SKM-1 (cell line): ENCODE measurements at regions not wholly inside any gene's neighbourhood (a gene's known extent, or its start where the extent isn't known, plus 50 kb on each side); places are given as distances from the start of the nearest gene placed in this dataset.

Experiments used
- DNase-seq: peaks from one replicate; lab custom pipeline; 2025; ENCODE audit not compliant: unreplicated experiment; lab: John Stamatoyannopoulos, UW

DNA sequence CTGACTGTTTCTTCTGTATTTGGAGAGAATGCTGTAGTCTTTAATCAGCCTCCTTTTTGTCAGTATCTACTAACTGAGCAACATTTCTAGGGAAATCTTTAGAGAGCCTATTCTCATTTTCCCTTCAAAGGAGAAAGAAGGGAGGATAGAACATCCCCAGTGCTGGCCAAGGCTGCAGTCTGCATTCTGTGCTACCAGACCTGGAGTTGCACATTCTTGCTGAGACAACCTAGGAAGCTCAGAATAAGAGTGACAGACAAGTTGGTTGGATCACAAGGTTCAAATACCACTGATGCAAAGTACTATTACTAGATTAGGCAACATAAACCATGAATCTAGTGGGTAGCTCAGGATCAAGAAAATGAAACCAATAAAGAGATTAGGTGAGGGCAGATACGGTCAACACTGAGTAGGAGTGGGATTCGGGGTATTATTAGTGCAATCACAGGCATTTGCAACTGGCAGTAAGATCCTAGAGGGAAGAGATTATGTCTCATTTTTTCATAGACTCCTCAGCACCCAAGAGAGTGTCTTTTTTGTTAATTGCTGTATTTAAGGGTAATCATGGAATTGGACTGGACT is 213.5 kb upstream of the FAM83B start:
- DNase-seq, result no peak

DNA sequence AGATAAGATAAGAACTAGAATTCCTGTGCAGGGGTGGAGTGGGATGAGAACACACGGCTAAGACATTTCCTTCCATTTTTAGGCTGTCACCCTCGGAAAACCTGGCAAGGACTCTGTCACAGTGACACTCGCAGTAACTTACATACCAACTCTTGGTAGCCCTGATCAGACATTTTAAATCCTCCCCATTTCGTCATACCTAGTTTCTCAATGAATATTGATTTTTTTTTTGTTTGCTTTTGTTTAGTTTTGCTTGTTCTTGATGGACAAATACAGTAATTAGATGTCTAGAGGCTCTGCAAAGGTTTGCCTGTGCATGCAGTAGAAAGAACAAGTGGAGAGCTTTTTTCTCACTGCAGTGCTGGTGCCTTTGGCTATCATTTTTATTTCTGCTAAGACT is 213.0 kb upstream of the FAM83B start:
- no peak for DNase-seq

DNA sequence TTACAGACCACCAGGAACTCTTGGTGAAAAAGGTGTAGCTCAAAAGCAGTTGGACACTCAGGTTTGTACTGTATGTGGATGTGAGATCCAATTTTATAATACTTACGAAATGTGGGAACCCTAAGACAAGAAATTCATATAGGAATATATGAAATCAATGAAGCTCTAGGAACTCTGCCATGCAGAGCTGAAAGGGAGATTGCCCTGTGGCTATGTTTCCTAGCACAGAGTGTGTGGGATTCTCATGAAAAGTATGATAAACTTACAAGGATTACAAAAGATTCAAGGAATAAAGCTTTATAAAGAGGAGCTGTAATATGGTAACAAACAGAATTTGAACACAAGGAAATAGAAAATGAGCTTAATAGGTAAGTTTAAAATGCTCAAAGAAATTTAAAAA is 205.7 kb upstream of the FAM83B start:
- no peak for DNase-seq

DNA sequence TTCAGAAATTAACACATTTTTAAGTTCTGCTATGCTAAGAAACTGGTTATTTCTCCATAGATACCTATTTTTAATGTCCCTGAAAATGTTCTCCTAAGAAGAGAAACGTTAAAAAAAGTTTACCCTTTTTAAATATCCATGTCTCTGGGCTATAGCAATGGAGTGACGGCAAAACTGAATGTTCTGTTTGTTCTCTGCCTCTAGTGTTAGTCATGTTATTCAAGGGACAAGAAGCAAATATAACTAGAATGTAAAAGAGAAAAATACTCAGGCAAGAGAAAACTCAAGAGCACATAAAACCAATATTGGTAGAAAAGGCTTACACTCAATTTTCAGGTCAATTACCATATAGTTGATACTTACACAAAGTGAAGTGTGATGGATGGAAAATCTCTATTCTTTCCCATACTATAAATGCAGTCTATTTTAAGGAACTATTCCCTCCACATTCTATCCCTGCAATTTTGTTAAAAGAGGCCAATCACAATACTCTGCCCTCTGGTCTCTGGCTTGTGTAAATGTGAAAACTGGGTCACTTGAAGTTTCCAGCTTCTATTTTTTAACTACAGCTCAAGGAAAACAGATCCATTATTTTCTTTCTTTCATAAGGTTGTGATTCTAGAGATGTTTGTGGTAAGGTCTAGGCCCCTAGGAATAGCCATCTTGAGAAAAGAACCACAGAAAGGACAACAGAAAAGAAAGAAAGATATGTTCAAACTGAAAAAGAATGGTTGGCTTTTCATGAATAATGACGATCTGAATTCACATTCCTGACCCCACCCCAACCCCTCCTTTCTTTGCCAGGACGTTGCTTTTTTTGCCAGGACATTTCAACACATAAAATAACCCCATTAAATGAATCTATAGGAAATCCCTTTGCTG is 200.3 kb upstream of the FAM83B start:
- no peak for DNase-seq

DNA sequence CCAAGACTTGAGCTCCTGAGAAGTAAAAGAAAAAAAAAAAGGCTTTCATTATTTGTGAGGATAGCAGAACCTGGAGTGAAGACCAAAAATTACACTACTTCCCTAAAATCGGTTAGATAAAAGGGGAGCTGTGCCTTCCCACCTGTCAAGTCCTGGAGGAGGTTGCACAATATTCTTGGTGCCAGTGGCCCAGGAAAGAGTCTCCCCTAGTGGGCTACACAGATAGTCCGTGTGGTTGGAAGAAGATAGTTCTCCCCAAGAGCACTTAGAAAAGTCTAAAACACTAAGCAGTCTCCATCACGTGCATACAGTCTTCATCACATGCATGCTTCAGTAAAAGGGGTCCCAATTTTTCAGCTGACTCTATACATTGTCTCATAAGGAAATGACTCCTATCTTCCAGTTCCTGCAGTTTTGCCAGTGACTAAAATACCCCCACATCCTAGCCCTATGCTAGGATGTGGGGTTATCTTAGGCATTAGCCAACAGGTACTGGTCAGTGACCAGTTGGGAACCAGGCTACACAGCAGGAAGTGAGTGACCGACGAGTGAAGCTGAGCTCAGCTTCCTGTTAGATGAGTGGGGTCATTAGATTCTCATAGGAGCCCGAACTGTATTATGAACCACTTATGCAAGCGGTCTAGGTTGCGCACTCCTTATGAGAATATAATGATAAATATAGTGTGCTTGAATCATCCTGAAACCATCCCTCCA is 199.5 kb upstream of the FAM83B start:
- DNase-seq, result no peak

DNA sequence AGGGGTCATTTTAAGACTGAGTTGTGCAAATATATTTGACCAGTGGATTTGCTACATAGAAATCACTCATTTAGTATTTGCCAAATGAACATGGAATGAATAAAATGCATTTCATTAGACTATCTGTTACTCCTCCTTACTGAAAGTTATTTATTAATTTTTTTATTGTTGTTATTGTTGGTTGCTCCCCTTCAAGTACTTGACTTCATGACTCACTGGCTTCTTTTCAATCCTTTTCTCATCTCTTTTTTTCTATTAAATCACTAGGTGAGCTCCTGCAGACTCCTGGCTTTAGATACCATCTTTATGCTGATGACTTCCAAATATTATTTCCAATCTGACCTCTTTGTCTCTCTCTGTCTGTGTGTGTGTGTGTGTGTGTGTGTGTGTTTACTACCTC is 192.2 kb upstream of the FAM83B start:
- DNase-seq, result no peak

DNA sequence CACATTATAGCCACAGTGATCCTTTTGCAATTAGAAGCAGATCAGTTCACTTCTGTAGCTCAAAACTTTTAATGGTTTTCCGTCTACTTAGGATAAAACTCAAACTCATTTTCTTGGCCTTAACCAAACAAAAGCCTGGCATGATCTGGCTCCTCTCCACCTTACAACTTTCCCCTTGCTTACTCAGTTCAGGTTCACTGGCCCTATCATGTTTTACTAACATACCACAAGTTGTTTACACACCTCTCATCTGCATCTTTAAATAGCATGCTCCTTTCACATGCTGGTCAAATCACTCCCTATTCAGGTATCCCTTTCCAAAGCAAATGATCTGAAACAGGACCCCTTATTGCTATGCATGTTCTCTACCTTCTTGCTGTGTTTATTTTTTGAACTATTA is 191.4 kb upstream of the FAM83B start:
- DNase-seq, result no peak

DNA sequence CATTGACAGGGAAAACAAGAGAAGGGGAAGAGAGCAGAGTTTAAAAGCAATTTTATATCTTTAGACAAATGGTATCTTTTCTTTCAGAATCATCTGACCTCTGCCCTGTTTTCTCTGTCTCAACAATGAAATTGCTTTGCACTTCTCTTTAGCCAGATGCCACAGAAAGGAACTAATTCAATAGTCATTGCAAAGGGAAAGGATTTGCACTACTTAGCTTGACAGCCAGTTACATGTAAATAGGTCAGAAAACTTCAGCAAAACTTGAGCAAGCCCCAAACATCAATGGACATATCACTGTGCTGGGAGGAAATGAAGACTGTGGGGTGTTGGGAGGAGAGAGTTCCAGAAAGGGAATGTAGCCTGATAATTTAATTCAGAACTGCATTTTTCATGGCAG is 181.3 kb upstream of the FAM83B start:
- DNase-seq, result no peak

DNA sequence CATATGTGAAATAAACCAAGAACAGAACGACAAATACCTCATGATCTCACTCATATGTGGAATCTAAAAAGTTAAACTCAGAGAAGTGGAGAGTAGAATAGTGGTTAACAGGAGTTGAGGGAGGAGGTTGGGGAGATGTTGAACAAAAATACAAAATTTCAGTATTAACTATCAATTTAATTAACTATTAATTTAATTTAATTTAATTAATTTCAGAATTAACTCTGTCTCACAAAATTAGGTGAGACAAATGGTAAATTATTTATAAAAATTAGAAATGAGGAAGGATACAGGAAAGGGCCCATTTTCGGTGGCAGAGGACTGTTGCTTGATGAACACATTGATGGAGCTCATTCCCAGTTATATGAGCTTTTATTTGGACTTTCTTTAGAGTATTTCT is 166.0 kb upstream of the FAM83B start:
- DNase-seq, result no peak

DNA sequence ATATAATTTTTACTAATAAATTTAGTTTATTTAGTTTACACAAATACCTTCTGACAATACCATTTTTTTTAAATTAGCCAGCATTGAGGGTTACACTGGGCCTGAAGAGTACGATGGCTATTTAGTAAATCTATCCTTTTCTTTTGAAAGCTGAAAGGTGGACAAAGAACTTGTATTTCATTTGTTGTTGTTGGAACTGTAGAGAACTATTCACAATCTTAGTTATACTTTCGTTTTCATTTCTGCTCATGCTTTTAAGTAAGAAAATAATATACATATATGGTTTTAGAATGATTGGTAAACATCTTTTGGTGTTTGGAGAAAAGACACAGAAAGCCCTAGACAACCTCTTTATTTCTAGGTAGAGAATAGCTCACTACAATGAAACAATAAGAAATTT is 165.3 kb upstream of the FAM83B start:
- no peak for DNase-seq

DNA sequence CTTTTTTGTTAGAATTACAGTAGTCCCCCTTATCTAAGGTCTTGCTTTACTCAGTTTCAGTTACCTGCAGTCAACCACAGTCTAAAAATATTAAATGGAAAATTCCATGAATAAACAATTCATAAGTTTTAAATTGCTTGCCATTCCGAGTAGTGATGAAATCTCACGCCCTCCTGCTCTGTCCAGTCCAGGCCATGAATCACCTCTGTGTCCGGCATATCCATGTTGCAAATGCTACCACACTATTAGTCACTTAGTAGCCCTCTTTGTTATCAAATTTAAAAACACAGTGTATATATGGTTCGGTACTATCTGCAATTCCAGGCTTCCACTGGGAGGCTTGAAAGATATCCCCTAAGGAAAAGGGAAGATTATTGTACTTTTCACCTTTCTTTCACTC is 164.6 kb upstream of the FAM83B start:
- no peak for DNase-seq

DNA sequence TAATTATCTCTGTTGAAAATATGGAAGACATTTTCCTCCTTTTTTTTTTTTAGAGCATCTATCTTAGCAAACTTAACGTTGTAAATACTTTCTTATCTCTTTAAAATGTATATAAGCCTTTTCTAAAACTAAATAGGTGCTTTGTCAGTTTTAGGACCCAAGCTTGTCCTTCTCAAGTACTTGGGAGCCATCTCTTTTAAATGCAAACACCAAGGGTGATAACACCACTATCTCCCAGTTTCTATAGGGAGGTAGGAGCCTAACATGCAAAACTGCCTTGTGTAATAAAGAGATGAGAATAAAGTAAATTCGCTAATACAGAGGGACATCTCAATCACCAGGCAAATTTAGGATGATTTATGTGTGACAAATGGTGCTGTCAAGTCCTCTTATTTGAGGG is 157.0 kb upstream of the FAM83B start:
- no peak for DNase-seq

DNA sequence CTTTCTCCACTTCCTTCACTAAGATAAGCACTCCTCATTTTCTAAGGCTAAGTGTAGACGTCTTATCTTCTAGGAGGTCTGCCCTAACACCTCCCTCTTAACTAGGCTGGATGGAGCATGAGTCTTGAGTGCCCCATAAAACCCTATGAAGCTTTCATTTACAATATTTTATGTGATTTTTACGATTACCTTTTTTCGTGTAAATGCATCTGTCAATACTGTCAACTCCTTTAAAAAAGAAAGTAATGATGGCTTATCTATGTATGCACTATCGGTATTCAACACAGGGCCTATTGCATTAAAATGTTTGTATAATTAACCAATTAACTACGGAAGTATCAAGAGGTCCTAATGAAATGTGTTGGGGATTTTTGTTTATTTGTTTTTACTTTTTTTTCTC is 156.0 kb upstream of the FAM83B start:
- DNase-seq, result no peak

DNA sequence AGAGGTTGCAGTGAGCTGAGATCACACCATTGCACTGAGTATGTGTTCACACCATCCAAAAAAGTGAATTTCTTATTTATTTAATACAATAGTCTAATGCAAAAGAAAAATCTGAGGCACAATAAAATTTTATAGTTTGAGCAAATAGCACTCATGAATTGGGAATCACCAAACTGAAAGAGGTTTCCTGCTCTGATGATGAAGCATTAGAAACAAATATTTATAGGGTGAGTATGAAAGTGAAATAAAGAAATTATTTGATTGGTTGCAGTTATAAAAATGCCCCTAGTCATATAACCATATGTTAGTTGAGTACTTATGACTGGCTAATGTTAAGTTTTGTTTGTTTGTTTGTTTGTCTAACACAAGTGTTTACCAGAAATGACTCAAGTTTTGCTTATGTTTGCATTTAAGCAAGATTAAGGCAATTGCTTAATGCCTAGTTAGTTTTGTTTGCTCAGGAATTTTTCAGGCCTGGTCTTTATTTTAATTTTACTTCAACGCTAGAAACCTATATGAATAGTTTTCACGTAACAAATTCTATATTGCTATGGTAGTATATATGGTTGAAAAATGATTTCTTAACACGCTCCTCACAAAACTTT is 151.5 kb upstream of the FAM83B start:
- DNase-seq, result no peak

DNA sequence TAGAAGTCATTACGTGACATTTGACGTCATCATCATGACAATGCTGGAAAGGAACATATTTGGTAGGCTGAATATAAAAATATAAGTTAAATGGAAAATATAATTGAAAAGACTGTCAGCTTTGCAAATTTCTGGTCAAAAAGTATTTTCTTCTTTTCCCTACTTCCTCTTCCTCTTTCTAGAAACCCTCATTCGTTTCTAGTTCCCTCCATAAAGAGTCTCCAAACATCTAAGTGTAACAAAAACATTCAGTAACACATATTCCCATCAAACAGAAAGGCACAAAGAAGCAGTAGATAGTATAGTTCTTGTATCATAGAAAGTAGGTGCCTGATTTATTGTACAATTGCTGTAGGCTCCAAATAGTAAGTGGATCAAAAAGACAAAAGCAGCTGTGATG is 150.8 kb upstream of the FAM83B start:
- peak; percentile 62 for DNase-seq

DNA sequence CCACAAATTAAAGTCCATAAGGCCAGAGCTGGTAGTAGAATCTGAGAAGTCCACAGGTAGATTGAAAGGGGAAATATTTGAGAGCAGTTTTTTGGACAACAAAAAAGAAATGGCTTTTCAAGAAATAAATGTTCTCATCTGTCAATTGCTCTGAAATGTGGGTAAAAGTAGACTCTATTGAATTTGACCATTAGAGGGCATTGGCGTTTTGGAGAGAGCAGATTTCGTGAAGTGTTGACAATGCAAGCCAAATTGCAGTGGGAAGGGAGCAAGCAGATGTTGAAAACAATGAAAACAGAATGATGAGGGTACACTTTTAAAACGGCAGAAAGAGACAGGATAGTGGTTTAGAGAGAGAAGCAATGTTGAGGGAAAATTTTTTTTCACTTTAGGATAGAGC is 149.1 kb upstream of the FAM83B start:
- no peak for DNase-seq

DNA sequence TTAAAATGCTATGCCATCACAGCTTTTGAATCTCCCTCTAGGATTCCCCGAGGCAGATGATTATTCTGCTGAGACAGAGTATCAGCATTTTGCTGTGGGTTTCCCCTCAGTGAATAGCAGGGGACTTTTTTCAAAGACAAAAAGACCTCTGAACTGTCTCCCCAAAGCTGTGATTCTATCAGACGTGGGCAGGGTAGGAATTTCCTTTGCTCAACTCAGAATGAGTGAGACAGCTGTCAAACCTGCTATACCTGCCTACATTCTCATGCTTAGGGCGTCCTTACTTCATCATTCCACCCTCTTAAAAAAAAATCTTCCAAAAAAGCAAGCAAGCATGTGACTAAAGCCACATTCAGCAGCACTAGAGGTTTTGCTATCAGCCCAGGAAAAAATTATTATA is 147.6 kb upstream of the FAM83B start:
- DNase-seq, result no peak

DNA sequence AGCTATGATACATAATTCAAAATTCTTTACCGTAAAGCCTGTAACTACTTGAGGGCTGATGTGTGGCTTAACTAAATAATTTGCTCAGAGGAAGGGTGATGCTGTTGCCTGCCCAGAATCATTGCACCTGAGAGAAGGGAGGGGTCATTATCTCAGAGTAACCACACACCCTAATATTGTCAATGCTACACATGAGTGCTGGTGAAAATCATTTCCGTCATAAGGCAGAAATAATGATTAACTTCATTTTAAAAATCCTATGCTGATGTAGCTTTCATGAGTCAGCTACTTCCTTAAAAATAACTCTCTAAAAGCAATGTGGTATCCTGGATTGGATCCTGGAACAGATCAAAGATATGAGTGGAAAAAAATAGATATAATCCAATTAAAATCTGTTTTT is 146.4 kb upstream of the FAM83B start:
- DNase-seq, result no peak

DNA sequence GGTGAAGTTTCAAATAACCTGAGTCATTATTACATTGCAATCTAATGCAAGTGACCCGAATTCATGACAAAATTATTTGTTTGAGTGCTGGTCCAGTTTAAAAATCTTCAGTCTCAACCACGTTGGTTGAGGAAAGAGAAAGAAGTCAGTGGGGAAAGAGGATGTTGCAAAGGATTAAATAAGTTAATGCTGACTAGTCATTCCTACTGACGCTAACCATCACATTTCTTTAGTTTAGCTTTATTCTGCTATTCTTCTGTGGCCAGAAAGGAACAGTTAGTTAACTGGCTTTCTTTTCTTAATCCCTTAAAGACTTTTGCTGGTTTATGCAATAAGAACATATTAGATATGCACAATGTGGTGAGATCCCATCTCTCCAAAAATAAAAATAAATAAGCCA is 143.8 kb upstream of the FAM83B start:
- DNase-seq, result no peak

DNA sequence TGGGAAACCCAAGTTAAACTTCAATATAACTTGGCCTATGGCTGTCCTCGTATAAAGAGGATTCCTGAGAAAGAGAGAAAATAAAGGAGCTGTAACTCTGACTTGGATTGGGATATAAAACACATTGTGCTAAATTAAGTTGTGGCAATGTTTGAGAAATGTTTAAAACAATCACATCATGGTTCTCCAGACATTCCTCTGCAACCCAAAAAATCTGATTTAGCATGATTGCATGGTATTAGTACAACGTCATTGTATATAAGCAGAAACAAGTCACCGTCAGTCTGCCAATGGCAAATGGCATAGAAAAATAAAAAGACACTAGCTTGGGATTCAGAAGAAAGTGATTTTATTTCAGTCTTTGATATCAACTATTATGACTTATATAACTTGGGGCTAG is 140.2 kb upstream of the FAM83B start:
- DNase-seq, result no peak

DNA sequence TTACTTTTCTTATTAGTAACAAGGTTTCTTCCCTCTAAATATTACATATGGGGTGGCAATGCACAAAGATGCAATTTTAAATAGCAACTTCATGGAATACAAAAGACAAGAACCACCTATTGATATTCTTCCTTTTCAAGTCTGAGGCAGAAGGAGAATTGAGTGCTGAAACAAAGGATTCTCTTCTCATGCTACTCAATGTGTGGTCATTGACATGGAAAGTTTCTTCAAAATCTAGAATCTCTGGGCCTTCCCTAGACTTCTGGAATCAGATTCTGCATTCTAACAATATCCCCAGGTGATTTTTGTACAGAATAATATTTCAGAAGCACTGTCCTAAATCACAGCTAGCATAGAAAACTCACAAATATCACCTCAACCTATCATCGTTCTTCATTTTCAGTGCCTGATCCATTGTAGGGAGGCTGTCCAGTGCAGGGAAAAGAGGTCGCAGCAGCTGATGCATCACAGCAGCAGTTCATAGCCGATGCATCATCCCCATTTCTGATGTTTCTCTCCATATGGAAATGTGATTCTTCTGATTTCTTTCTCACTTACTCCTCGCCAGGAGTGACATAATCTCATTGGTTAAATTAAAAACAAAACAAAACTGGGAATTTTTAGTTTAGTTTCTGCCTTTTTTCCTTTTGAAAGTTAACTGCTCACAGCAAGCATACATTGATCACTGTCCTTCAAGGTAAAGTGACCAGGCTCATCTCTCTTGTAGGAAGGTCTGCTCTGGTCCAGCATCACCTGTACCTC is 139.5 kb upstream of the FAM83B start:
- no peak for DNase-seq
